ENCODE measurements at regions not wholly inside any gene's neighbourhood (a gene's known extent, or its start where the extent isn't known, plus 50 kb on each side); places are given as distances from the start of the nearest gene placed in this dataset.

- DNase-seq: no peak
Observed at GRCh38 chrX:49773993-49774392, 55.1 kb upstream of the PAGE4 start.

- DNase-seq: no peak
Observed at GRCh38 chrX:49767236-49767635, 61.9 kb upstream of the PAGE4 start.

- no peak for DNase-seq
Observed at GRCh38 chrX:49762175-49762720, 66.5 kb upstream of the PAGE1 start.

GRCh38 chrX:49761481-49761880 lies 65.7 kb upstream of the PAGE1 start:
- DNase-seq: peak; percentile 39

- DNase-seq: no peak
Observed at GRCh38 chrX:49760290-49760890, 64.6 kb upstream of the PAGE1 start.

- no peak for DNase-seq
Observed at GRCh38 chrX:49756692-49757091, 60.9 kb upstream of the PAGE1 start.

- DNase-seq: peak; percentile 67
Observed at GRCh38 chrX:49754233-49754857, 58.6 kb upstream of the PAGE1 start.

GRCh38 chrX:49753691-49754090 lies 57.9 kb upstream of the PAGE1 start:
- DNase-seq: no peak

- DNase-seq: no peak
Observed at GRCh38 chrX:49748211-49748956, 52.6 kb upstream of the PAGE1 start.

- no peak for DNase-seq
Observed at GRCh38 chrX:49746306-49746705, 50.5 kb upstream of the PAGE1 start.
